HFF-Myc (cell line): ENCODE measurements at regions not wholly inside any gene's neighbourhood (a gene's known extent, or its start where the extent isn't known, plus 50 kb on each side); places are given as distances from the start of the nearest gene placed in this dataset.
"Not testable (repeated sequence)": the region's sequence is repeated elsewhere in the genome, so short reads cannot be mapped to it uniquely, and the experiment has no call there.

Source experiments
- DNase-seq: peaks from one replicate; pipeline ENCODE4 v3.0.0-alpha.2; 2011; ENCODE audit warnings: low read depth; ENCODE audit errors: extremely low read depth
- H3K4me3 ChIP-seq: replicated peaks from 2 replicates; pipeline ENCODE4 v1.5.1; 2011; ENCODE audit warnings: low read depth, mild to moderate bottlenecking, control low read depth, low read length
- TF ChIP-seq, protein P1 (sequence below): IDR thresholded peaks from 2 replicates; pipeline ENCODE4 v1.5.1; 2012; ENCODE audit warnings: mild to moderate bottlenecking, low read depth, low read length, control low read depth; ENCODE audit errors: missing control alignments

DNA sequence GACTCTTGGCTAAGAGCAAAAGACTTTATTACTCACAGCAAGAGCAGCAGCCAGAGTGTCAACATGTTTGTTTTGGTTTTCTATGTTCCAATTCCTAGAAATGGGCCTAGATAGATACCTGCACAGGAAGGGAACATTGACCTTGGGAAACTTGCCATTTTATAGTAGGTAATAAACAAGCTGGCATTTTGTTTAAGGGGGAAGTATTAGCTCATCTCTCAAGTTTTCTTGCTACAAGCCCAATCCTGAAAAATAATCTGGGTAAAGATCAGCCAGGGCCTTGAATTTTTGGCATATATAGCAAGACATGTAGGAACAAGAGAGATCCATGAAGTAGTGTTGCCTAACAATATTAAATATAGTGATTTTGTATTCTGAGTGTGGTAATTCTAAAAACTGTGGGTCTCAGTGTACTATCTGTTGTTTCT, 51.4 kb upstream of the RGL1 start:
- TF ChIP-seq, protein P1, sequence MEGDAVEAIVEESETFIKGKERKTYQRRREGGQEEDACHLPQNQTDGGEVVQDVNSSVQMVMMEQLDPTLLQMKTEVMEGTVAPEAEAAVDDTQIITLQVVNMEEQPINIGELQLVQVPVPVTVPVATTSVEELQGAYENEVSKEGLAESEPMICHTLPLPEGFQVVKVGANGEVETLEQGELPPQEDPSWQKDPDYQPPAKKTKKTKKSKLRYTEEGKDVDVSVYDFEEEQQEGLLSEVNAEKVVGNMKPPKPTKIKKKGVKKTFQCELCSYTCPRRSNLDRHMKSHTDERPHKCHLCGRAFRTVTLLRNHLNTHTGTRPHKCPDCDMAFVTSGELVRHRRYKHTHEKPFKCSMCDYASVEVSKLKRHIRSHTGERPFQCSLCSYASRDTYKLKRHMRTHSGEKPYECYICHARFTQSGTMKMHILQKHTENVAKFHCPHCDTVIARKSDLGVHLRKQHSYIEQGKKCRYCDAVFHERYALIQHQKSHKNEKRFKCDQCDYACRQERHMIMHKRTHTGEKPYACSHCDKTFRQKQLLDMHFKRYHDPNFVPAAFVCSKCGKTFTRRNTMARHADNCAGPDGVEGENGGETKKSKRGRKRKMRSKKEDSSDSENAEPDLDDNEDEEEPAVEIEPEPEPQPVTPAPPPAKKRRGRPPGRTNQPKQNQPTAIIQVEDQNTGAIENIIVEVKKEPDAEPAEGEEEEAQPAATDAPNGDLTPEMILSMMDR = no peak
- no peak for DNase-seq
- H3K4me3 ChIP-seq = no peak overlapping the region

DNA sequence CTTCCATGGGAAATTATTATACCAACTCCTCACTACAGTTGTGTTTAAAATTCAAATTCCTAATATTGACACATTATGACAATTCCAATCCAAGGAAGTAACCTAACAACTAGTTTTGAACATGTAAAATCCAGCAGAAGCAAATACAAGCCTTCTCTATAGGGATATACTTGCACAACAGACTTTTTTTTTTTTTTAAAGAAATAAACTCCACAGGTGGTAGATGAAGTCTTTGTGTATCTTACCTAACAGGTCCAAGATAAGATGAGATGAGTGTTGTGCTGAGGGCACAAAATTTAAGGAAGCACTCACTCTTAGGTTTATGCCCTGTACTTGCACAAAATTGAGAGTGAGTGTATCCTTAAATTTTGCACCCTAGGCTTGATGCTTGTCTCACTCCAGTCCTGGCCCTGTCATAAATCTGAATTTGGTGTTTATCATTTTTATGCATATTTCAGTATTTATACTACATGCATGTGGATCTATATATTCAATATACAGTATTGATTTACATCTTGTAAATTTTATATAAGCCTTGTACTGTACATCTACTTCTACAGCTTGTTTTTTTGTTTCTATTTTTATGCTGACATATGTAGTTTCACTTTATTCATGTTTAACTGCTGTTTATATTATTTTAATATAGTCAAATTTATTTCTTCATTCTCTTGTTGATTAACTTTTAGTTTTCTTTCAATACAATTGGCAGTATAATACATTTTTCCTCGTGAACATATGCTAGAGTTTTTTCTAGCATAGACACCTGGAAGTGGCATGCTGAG, 60.6 kb upstream of the RGL1 start:
- no peak overlapping the region for H3K4me3 ChIP-seq
- no peak for DNase-seq
- TF ChIP-seq, protein P1 = no peak

DNA sequence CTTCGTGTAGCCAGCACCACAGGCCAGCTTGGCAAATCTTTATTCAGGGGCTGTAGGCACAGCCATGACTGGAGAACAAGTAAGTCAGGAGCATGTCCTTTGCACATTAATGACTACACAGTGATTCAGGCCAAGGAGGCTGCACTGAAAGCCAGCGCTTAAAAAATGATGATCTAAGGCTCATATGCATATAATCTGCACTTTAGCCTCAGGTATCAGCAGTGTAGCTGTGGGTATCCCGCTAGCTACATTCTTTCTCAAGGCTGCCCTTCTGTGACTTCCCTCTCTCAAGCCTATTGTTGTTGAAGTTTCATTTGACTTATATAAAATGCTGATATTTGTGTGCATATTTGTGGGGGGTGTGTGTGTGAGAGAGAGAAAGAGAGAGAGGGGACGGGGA, 62.6 kb upstream of the RGL1 start:
- TF ChIP-seq, protein P1 = no peak
- DNase-seq = no peak
- H3K4me3 ChIP-seq = no peak overlapping the region

DNA sequence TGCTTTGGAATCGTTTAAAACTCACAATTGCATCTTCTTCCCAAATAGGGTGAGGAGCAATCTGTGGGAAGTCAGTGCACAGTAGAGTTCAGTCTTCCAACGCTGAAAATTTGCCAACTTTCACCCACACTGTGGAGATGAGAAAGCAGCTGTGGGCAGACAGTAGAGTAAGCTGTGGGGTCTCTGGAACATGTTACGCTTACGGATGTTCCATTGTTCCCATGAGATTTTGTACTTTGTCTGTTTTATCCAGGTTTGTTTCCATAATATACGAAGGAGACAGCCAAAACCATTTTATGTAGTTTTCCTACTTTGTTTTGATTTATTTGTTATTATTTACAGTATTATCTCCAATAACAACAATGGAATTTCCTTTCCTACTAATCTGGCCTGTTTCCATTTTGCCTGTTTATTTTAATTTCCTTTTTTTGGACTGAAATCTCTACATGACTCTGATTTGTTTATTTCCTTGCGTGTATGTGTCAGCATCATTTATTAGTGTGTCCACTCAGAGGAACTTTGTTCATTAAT, 65.1 kb upstream of the RGL1 start:
- peak; percentile 12 for DNase-seq
- TF ChIP-seq, protein P1 = no peak
- no peak overlapping the region for H3K4me3 ChIP-seq

DNA sequence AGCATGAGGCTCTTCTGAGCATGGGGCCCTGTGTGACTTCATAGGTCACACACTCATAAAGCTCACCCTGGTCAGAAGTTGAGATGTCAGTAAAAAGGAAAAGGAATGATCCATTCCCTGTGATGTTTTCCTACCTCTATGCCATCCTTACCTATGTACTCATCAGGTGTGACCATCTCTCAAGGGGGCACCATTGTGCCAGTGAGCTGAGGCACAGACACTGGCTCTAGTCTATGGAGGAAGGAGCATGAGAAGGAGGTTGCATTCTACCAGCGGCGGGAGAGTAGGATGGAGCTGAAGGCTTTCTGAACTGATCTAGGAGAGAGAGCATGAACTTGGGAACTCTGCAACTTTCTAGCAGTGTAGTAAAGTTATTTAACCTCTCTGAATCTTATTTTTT, 65.8 kb upstream of the RGL1 start:
- no peak overlapping the region for H3K4me3 ChIP-seq
- TF ChIP-seq, protein P1 = no peak
- DNase-seq = no peak

DNA sequence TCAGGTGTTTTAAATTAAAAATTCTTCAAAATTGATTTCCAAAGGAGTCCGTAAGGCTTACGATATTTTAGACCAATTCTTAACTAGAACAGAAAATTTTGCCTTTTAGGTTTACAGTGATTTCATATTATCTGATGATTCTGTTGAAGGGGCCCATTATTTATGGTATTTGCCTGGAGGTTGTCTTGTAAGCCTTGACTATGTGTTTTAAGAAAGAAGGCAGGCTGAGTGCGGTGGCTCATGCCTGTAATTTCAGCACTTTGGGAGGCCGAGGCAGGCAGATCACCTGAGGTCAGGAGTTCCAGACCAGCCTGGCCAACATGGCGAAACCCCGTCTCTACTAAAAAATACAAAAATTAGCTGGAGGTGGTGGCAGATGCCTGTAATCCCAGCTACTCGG, 67.0 kb upstream of the RGL1 start:
- DNase-seq, H3K4me3 ChIP-seq: not testable (repeated sequence)

DNA sequence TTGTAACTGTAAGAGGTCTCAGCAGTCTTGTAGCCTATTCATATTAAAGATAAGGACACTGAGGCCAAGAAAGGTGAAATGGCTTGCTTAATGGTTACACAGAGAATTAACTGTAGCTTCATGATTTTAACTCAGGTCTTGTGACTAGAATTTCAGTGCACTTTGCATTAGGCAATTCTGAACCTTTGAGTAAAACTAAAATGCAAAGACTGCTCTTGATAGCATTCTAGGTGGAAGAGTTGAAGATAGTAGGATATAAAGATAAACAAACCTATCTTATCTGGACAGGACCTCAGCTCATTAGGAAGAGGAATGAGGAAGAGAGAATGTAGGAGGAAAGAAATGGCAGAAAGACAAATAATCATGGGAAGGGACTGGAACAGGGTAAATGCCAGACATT, 68.6 kb upstream of the RGL1 start:
- no peak for DNase-seq
- no peak overlapping the region for H3K4me3 ChIP-seq
- TF ChIP-seq, protein P1 = no peak
